ENCODE measurements at regions not wholly inside any gene's neighbourhood (a gene's known extent, or its start where the extent isn't known, plus 50 kb on each side); places are given as distances from the start of the nearest gene placed in this dataset.

DNA sequence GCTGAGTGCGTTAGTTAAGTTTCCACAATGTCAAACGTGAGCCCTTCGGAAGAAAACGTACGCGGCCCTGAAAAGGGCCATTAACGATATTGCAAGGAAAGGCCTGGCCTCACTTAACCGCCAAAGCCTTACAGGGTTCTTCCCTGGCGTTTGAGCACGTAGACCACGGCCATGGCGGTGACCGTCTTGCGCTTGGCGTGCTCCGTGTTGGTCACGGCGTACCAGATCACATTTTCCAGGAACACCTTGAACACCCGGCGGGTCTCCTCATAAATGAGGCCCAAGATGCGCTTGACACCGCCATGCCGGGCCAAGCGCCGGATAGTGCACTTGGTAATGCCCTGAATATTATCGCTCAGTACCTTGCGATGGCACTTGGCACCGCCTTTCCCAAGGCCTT, 118.4 kb upstream of the BTN3A2 start:
- no peak for TF ChIP-seq CTCF (IDR thresholded peaks at IDR 0.05; ENCODE audit: insufficient read depth, low read length, poor library complexity, severe bottlenecking)
- TF ChIP-seq EZH2phosphoT487 (conservative IDR thresholded peaks at IDR 0.05; ENCODE audit: low read length): no peak

Data from SU-DHL-6 (cell line).